Hindlimb muscle (tissue), 1 donor: ENCODE measurements at regions not wholly inside any gene's neighbourhood (a gene's known extent, or its start where the extent isn't known, plus 50 kb on each side); places are given as distances from the start of the nearest gene placed in this dataset.

Experiments used
- DNase-seq: peaks from one replicate; pipeline ENCODE4 v3.0.0-alpha.2; 2013

DNA sequence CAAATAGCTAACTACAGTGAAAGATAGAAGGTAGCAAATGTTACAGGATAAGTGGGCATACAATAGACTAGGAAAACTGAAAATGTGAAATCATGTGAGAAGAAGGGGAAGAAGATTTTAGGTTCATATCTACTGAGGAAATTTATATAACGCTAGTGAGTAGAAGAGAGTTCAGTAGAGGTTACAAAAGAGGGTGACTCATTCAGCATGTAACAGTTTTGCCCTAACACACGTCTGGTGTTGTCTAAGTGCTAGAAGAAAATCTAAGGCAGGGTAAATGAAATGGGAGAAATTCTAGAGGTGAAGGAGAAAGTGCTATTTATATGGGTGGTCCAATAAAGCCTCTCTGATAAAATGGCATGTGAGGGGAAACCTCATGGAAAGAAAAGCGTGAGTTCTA, 731.4 kb upstream of the POT1 start:
- no peak for DNase-seq

DNA sequence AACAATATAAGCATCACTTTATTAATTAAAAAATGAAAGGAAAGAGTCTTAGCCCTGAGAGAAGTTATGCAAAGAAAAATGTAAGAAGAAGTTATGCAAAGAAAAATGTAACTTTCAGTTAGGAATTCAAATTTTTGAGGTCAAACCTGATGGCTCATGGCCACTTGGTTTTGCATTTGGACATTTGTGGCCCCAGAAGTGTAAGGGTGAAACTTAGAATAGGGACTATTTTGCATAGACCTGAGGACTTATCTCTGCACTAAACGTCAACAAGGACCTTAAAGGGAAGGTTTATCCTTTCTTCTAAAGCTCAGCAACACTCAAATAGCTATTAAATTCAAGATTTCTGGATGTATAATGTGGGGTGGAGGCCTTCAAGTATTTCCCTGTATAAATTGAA, 724.5 kb upstream of the POT1 start:
- DNase-seq: no peak

DNA sequence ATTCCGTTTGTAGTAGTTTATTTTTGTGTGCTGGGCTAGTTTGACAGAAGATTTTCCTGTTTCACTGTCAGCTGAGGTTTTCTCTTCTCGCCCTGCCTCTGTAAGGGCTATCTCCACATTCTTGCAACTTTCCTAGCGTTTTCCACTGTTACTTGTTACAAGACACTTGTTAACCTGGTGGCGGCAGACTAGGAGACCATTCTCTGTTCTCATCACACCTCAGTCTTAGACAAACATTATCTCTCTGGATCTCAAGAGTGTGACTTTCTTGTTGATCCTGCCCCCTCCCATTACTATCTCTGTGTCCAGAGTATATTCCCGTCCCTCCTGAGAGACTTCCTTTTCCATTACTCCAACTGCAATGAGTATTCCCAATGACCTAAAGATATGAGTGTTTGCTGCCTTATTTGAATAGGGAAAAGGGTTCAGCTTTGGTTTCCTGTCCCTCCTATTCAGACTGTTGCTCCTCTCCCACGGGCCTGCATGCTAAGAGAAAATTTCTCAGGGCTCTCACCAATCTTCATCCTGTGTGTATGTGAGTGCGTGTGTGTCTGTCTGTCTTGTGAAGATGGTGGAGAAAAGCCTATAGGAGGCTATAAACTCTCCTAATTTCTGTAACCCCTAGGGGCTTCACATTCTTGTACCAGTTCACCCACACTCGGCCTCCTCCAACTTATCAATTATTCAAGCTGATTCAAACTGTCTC, 722.4 kb upstream of the POT1 start:
- no peak for DNase-seq

DNA sequence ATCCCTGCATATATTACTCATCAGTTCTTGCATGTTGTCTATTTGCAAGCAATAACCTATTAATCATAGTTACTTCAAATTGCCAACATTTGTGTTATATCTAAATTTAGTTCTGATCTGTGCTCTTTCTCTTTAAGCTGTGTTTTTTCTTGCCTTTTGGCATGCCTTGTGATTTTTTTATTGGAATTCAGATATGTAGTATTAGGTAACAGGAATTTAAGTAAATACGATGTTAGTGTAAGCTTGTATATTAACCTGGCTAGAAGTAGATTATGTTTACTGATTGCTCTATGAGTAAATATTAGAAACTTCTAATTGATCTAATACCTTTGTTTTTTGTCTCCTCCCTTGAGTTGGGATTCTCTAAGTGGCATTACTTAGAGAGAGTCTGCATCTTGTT, 718.9 kb upstream of the POT1 start:
- DNase-seq: no peak

DNA sequence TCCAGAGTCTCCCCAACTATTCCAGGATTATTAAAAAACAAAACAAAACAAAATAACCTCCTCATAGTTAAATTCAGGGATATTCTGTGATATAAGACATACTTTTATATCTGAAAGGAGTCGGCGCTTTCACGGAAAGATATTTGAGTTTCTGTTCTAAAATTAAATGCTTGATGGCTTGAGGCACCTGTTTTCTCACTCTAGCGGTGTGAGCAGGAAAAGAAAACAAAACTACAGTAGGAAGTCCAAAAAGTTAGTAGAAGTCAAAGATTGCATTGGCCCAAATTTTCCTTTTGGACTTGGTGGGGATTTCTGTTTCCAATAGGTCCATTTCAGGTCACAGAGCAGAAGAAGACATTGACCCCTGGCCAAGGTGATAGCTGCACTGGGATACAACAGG, 716.1 kb upstream of the POT1 start:
- no peak for DNase-seq

DNA sequence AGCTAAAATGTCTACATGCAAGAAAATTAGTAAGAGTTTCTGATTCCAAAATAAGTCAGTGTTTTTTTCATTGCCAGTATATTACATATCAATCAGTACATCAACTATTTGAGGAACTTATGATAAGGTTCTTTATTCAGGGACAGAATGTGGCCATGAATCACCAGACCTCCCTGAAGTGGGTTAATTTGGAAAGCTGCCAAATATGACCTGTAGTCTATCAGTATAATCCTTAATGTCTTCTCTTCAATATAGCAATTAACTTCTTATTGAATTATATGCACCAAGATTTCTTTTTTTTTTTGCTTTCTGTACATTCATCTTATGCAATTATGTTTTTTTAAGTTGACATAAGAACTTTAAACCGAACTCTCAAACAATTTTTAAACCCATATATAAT, 714.5 kb upstream of the POT1 start:
- no peak for DNase-seq

DNA sequence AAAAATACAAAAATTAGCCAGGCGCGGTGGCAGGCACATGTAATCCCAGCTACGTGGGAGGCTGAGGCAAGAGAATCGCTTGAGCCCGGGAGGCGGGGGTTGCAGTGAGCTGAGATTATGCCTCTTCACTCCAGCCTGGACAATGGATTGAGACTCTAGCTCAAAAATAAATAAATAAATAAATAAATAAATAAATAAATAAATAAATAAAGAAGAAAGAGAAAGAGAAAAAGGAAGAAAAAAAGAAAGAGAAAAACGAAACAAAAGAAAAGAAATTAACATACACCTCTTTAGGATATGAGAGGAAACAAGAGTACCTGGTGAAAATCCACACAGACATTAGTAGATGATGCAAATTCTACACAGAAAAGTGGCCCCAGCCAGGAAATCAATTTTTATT, 713.7 kb upstream of the POT1 start:
- no peak for DNase-seq

DNA sequence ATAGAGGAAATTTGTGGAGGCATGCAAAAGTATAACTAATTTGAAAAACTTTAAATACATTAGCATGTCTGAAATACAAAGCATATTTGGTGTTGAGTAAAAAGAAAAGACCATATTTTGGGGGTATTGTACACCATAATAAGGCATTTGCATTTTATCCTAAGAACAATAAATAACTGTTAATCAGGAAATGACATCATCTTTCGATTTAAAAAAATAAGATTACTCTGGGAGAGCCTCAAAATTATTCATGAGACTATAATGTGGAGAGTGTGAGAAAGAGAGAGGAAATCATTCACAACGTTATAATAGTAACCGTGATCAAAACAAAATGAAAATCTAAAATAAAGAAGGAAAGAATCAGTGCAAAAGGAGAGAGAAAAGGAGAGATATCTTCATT, 712.3 kb upstream of the POT1 start:
- DNase-seq: no peak

DNA sequence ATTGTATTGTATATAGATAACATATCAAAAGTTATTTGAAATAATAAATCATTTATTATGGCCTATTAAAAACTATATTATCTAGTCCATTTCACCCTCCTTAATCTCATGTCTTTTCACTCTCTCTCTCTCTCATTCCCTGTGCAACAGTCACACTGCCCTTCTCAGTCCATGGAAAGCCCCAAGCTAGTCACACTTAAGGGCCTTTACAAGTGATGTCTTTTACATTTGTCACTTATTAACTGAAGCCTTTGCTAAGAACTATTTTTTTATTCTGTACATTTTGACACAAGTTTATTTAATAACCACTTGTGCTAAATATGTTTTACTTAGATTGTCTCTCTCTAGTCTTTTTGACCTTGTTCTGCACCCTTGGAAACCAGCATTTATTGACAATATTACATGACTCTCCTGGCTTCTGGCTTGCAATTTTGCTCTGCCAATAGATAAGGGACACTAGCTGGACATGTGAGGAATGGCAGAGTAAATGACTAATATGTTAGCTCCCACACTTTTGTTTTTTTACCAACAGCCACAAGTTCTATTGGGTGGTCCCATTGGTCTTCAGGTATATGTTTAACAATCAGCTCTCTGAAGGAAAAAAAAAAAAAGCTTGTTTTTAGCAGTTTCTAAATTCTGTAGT, 706.8 kb upstream of the POT1 start:
- DNase-seq: no peak

DNA sequence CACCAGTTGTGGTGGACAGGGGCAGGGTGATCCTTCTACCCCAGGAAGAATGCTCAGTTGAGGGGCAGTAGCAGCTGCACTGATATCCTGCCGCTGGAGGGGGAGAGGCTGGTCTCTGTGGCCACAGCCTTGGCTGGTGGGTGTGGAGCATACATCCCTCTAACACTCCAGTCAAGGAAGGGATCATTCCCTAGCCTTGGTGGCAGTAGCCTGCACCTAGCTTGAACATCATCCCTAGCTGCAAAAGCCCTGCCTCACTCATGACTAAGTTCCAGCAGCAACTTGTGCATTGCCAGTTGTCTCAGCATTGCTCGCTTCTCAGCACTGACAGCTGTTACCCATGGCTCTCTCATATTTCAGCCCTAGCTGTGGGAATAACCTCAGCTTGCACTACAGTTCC, 688.9 kb upstream of the POT1 start:
- DNase-seq: no peak

DNA sequence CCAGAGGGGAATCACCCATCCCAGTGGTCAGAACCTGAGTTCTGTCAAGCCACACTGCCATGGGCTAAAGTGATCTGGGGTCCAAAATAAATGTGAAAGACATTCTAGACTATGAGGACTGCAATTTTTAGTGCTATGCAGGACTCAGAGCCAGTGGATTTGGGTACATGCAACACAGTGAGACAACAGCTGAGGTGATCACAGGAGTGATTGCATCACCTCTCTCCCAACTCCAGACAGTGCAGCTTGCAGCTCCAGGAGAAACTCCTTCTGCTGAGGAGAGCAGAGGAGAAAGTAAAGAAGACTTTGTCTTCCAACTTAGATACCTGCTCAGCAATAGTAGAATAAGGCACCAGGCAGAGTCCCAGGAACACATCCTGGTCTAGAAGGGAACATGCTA, 682.0 kb upstream of the POT1 start:
- no peak for DNase-seq

DNA sequence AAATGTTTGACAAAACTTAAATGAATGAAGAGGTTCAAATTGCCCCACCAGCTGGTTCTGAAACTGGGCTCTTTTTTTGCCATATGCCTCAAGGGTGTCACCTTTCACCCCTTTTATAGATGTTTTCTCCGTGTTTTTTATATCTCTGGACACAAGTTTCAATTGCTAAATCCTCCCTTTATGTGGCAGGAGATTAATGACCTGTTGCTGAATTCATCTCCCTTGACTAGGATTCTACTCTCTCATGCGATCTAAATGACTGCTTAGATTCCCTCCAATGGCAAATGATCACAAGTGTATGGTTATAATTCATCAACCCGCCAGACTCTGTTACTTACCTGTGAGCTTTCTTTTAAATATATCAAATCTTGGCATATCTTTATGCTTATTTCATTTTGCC, 677.0 kb upstream of the POT1 start:
- DNase-seq: no peak

DNA sequence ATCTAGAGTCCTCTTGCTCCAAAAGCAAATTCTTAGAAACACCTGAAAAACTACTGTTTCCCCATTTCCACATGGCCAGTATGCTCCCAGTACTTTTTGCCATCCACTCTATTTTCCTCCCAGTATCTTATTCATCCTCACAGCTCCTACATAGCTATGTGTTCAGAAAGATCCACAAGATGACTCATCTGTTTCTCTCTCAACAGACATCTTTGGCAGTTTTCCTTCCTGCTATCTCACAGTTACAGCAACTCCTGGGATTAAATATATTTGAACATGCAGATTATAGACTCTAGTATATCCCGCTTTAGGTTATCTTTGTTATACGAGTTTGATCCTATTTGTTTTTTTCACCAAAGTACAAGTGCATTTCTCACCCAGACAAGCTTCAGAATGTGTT, 675.6 kb upstream of the POT1 start:
- no peak for DNase-seq

DNA sequence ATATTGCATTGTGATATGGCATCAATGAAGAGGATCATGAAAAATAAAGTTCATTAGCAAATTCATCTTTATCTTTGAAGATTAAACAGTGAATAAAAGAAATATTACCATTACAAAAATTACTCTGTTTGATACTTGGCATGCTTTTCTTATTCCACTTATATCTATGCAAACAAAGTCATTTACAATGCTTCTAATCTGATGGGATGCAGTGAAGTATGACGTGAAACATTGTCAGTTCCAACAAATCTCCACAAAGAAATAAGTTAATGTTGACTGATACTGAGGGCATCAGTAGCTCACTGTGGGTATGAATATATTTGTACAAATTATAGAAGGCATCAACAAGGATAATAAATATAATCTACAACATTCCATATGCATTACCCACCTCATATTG, 672.8 kb upstream of the POT1 start:
- DNase-seq: no peak

DNA sequence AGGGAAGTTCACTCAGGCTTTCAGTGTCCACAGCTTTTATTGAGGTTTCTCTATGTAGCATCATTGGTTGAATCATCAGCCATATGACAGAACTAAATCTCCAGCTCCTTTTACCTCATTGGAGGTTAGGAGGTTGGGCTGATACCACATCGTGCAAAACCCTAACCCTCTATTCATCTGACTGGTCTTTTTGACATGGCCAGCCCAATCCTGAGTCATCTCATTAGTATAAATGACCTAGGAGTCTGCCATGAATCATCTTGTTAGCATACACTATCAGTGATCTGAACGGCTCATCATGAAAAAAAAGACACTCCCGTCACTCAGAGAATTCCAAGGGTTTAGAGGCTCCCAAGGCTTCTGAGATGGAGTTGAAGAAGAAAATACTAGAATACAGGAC, 669.8 kb upstream of the POT1 start:
- no peak for DNase-seq

DNA sequence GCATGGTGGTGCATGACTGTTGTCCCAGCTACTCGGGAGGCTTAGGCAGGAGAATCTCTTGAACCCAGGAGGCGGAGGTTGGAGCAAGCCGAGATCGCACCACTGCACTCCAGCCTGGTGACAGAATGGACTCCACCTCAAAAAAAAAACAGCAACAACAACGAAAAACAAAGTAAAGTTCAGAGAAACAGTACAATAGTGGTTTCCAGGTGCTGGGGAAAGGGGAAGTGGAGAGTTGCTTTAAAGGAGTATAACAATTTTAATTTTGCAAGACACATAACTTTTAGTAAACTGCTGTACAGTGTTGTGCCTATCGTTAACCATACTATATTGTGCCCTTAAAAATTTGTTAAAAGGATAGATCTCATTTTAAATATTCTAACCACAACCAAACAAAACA, 662.7 kb upstream of the POT1 start:
- no peak for DNase-seq

DNA sequence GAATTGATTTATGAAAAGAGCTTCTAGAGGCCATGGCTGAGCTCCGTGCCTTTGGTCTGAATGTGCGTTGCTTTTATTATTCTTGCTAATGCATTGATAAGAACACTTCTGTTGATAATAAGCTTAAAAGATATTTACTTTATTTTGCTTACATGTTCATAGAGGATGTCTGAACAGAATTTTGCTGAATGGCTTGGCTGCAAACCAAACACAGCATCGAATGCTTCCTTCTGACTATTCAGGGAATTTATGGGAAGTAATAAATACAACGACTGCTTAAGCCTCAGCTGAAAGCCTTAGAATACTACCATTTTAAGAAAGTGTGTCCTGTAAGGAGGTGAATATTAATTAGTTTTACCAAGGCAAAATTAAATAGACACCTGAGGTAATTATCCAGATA, 643.5 kb upstream of the POT1 start:
- DNase-seq: no peak

DNA sequence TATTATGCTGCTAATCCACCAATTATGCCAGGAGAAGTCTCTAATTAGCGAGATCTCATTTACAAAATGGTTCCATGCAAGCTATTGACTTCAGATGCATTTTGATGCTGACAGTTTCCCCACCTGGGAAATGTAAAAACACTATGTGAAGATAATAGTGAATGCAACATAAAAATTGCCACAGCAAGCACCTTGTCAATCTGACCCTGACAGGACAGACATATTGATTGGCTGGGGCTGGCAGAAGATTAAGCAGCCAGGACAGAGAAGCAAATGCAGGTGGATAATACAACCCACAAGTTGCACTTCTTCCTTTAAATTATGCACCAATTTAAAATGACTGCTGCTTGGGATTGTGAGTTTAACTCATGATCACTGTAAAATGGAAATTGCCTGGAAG, 642.8 kb upstream of the POT1 start:
- no peak for DNase-seq

DNA sequence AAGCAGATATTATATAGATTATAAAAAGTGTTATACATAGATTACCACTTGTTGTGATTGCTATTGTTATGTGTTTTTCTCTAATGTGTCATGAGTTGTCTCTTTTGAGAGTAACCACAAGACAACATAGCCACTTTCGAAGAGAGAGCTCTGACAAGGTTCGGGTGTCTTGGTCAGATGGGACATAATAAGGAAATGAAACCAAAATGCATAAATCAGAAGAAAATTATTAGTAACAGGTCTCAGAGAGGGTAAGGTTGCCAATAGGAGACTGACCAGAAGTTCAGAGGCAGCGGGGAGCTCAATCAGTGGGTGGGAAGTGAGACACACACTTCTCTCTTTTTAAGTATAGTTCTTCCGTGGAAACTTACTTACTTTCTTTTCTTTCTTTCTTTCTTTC, 639.2 kb upstream of the POT1 start:
- DNase-seq: no peak

DNA sequence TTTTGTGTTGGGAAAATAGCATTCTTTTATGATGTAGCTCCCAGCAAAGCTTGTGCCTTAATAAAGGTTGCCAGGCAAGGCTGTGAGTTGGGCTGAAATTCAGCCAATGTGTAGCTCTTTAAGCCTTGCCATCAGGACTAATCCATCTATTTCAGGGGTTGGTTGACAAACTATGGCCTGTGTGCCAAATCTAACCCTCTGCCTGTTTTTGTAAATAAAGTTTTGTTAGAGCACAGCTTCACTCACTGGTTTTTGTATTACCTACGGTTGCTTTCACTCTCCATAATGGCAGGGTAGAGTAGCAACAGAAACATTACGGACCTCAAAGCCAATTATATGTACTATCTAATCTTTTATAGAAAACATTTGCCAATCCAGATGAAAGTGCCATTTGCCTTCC, 638.1 kb upstream of the POT1 start:
- DNase-seq: no peak

DNA sequence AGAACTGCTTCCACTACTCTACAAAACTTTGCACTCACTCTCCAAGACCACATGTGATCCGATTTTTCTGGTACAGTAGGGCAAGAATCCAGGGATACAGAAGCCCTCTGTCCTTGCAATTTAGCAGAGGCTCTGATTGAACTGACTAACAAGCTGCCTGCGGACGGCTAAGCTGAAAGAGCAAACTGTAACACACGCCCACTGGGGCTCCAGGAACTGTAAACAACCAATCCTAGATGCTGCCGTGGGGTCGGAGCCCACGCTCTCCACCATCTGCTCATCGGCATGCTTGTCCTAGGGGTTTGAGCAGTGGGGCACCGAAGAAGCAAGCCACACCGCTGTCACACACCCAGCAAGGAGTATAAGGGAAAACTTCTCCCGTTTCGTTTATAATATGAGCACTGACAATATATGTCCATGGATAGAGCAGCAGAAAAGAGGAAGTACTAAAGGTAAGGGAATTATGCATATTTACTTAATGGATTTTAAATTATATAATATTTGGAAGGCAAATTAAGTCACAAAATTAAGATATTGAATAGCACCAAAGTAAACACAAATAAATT, 634.4 kb upstream of the POT1 start:
- no peak for DNase-seq

DNA sequence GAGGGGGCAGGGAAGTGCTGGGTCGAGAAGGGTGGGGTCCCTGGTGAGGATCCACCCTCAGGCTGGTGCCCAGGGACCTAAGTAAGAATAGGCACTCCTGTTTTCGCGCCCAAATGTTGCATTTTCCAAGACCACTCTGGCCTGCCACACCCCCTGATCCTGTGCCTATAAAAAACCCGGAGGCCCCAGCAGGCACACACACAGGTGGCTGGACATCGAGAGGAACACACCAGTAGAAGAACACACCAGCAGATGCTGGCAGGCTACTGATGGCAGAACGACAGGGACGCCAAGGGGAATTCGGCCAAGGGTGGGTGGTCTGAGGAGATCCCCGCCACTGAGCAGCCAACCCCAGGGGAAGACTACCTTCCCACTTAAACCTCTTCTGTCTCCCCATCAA, 633.9 kb upstream of the POT1 start:
- DNase-seq: no peak

DNA sequence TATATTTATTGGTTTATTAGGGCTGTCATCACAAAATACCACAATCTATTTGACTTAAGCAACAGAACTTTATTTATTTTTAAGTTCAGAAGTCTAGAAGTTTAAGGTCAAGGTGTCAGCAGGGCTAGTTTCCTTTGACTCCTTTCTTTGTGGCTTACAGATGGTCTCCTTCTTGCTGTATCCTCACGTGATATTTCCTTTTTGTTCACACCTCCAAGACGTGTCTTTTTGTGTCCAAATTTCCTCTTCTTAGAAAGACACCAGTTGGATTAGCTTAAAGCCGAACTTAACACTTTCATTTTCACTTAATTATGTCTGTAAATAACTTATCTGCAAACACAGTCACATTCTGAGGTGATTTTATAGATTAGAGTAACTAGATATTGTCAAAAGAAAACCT, 631.4 kb upstream of the POT1 start:
- no peak for DNase-seq

DNA sequence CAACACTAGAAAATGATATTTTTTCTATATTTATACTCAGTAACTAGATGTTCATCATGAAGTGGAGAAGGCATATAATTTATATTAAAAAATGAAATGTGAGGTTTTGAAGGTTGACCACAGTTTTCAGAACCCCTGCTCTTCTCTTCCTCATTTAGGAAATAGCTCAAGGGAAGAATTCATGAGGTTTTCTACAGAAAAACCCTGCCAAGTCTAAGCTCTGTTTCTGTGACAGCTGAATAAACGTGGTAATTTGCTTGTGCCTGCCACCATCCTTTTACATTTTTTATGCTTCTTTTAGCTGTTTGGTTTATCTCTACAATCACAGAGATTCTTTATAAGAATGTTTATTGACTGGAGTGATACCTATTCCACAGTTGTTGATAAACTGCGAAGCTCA, 630.3 kb upstream of the POT1 start:
- DNase-seq: no peak

DNA sequence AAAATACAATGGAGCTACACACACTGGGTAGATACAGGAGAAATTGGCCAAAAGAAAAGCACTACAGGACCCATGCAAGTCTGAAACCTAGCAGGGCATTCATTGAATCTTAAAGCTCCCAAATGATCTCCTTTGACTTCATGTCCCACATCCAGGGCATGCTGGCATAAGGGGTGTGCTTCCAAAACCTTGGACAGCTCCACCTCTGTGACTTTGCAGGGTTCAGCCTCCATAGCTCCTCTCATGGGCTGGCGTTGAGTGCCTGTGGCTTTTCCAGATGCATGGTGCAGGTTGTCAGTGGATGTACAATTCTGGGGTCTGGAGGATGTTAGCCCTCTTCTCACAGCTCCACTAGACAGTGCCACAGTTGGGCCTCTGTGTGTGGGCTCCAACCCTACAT, 626.3 kb upstream of the POT1 start:
- no peak for DNase-seq
